NCI-H187 treated with DMSO at 0.1 percent for 48 hours (cell line): ENCODE measurements at regions not wholly inside any gene's neighbourhood (a gene's known extent, or its start where the extent isn't known, plus 50 kb on each side); places are given as distances from the start of the nearest gene placed in this dataset.

Experiments
- DNase-seq: peaks from one replicate; lab custom pipeline; 2025; lab: John Stamatoyannopoulos, UW

DNA sequence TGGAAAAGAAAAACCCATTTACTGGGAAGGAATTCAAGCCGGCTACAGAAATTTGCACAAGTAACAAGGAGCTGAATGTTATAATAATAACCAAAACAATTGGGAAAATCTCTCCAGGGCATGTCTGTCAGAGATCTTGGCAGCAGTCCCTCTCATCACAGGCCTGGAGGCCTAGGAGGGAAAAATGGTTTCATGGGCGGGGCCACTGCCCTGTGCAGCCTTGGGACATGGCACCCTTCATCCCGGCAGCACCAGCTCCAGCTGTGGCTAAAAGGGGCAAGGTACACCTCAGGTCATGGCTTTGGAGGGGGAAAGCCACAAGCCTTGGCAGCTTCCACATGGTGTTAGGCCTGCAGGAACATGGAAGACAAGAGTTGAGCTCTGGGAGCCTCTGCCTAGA is 513.1 kb upstream of the CNKSR2 start:
- DNase-seq: no peak

DNA sequence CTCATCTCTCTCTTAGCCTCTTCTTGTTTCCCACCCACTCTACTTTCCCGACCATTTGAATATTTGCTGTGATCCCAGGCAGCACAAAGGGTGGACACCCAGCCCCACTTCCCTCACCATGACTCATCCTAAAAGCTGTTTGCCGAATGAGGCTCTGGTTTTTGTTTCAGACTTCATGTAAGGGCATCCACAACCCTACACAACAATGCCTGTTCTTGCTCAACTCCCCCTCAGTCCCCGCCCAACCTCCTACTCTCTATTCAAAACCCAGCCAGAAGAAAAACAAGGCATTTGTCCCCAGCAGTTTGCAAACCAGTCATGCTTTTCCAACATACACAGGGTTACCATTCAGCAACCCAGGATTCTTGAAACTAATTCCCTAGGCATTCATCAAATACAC is 516.5 kb upstream of the CNKSR2 start:
- DNase-seq: no peak

DNA sequence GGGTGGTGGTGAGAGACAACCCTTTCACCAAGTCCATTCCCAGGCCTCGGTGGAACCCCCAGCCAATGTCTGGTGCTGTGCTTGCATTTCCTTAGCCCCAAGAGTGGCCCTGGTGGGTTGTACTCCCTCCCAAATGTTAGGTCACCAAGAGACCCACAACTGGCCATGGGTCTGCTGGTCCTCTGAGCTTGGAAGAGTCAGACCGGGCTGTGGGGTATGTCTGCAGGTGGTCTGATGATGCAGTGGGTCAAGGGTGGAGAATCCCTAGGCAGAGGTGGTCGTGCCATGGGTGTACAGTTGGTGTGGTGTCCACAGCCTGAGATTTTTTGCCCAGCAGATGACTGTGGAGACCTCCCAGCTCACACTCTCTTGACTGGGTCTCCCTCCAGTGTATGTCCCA is 535.7 kb upstream of the CNKSR2 start:
- no peak for DNase-seq

DNA sequence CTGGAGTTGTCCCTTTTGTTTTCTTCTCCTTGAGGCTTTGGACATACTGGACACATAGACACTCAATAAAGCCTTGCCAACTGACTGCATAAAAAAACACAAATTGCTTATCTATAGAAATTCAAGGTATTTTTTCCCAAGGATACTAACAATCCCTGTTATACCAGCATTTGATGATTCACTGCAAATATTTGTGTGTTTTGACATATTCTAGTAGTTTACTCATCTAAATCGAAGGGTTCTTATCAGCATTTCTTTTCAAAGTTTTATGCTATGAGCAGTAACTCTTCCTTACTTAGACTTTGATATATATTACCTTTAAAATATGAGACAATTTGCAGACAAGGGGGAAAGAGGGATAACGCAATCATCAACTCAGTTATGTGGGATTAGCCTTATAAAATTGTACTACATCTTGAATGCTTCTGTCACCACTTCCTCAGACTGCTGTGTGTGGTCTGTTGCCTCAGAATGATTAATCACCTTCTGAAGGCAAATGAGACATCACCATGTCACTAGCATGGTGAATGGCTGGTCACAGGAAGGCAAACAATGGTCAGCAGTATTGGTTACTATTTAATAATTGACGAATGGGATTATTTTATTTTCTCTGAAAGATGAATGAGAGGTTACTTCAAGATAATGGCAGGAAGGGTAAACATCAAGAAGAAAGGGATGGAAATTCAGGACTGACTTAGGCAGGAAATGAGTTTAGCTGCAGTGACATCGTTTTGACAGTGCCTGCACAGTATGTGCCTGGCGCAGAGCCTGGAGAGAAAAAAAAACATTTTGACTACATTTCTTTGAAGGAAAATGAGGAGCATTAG is 544.3 kb upstream of the CNKSR2 start:
- no peak for DNase-seq

DNA sequence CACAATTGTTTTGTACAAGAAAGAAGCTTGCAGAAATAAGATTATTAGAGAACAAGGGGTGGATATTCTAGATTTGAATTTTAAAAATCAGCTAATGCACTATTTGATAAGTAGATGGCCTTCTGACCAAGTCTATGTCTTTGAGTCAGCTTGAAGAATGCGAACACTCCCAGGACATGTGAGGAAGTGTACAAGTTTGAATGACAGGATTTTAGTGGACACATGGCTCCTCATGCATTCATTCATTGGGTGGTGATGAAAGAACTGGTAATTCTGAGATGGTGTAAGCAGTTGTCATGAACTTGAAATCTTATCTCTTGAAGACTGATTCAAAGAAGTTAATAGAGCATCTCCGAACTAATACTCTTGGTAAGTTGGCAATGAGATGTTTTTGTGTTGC is 548.2 kb upstream of the CNKSR2 start:
- no peak for DNase-seq

DNA sequence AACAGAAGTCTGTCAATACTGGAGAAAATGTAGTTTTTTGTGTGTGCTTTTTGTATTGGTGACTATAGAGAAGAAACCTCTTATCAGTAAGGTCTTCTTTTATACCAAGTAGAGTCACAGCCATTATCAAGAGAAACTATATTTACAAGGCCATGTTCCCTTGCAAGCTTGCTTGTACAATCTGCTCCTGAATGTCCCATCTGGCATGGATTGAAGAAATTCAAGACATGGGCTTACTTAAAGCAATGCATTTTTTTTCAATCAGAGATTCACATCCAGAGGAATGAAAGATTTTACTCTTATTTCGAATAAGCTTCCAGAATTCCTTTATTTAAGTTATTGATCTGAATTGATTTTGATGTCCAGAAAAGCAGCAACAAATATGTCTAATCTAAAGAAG is 537.3 kb upstream of the RPS6KA3 start:
- no peak for DNase-seq

DNA sequence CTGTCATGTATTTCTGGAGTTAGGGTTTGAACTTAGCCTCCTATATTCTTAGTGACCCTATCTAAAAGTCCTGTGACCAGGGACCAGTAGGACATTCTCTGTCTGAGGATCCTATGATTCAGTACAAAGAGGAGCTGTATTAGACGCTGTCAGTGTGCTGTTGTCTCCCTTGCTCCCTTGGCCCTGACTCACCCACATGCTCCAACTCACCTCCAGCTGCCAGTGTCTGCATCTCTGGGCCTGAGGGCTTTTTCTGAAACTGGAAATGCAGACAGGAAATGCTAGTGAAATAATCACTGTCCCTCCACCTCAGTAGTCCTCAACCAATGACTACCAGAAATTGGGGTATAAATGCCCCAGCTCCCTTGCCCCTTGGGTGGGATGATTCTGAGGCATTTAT is 535.3 kb upstream of the RPS6KA3 start:
- no peak for DNase-seq

DNA sequence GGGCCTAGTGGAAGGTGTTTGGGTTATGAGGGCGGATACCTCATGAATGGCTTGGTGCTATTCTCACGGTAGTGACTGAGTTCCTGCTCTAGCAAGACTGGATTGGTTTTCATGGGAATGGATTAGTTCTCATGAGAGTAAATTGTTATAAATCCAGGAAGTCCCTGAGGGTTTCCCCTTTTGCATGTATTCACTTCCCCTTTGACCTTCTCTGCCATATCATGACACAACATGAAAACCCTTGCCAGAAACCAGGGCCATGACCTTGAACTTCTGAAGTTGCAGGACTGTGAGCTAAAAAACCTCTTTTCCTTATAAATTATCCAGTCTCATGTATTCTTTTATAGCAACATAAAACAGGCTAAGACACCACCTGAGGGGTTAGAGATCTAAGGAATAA is 529.7 kb upstream of the RPS6KA3 start:
- no peak for DNase-seq

DNA sequence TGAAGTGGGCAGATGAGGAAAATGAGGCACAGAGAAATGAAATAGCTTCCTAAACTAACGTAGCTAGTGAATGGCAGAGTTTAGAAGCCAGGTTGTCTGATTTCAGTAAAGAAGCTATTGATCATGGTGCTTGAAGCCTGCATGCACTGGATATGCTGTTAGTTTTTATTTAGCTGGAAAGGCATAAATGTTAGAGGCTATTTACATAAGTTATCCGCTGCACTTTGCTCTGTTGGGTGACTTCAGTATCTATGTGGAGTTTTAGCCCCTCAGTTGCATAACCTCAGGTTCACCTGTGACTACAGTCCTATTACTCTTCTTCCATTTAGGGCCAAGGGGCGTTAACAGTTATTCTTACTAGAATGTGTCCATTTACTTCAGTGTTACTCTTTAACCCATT is 522.4 kb upstream of the RPS6KA3 start:
- no peak for DNase-seq

DNA sequence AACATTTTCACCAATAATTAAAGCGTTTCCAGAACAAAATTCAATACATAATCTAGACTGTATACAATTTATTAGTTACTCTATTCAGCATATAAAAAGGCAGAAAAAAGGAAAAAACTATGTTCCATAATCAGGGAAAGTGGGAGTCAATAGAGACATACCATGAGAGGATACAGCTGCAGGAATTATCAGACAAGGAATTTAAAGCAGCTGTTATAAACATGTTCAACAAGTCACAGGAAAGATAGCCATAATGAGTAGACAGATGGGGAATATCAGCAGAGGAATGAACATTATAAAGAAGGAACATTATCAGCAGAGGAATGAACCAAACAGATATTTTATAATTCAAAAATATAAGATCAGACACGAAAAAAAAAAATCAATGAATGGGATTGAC is 500.6 kb upstream of the RPS6KA3 start:
- DNase-seq: no peak

DNA sequence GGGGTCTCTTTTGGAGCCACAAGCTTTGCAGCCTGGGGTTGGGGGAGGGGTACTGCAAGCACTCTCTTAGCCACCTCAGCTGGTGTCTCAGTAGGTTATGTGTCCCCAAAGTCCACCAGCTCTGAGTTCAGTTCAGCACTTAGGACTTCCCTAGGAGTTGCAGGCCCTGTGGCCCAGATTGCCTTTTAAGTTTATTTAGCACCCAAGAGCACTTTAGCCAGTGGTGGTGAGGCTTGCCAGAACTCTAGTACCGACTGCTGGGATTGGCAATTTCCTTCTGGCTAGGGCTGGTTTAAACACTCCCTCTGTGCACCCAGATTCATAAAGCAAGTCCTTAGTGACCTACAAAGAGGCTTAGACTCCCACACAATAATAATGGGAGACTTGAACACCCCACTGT is 489.9 kb upstream of the RPS6KA3 start:
- DNase-seq: no peak

DNA sequence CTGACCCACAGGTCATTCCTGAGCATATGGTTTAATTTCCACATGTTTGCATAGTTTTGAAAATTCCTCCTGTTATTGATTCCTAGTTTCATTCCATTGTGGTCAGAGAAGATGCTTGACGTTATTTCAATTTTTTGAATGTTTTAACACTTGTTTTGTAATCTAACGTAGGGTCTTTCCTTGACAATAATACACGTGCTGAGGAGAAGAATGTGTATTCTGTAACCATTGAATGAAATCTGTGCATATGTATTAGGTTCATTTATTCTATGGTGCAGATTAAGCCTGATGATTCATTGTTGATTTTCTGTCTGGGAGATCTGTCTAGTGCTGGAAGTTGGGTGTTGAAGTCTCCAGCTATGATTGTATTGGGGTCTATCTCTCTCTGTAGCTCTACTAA is 486.4 kb upstream of the RPS6KA3 start:
- no peak for DNase-seq

DNA sequence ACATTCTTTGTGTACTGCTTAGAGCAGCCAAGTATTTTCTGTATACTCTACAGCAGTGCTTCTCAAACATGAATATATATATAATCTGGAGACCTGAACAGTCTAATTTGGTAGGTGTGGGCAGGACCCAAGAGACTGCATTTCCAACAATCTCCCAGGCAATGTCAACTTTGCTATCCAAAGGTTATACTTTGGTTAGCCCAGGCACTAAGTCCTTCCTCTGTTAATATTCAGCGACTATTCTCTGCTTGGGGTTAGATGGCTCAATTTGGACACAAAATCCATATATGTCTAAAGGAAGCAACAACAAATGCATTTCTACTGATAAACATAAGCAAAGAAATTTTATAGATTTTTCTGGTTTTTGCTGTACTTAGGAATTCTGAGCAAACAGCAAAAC is 480.0 kb upstream of the RPS6KA3 start:
- no peak for DNase-seq

DNA sequence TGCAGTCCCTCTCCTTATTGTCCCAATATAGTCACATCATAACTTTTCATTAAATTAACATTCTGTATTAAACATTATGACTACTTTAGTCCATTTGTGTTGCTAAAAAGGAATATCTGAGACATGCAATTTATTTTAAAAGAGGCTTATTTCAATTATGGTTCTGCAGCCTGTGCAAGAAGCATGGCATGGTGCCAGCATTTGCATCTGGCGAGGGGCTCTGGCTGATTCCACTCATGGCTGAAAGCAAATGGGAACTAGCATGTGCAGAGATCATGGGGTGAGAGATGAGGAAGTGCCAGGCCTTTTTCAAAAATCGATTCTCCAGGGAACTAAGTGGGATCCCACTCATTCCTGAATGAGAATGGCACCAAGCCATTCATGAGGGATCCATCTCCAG is 476.3 kb upstream of the RPS6KA3 start:
- no peak for DNase-seq

DNA sequence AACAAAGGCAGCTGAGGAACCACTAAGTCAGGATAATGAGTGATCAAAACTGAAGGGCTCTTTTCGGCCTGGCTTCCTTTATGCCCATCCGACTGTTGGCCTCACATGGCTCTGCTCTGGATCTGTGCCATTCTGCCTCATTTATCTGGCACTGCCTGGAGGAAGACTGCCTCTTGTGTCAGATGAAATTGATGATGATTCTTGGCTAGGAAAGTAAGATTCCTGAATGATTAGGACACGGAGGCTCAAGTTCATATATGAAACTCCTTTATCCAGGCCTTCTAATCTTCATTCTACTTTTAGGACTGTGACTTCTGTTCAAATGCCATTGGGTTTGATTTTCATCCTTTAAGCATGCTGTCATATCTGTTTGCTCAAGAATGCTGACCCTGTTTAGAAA is 475.4 kb upstream of the RPS6KA3 start:
- no peak for DNase-seq

DNA sequence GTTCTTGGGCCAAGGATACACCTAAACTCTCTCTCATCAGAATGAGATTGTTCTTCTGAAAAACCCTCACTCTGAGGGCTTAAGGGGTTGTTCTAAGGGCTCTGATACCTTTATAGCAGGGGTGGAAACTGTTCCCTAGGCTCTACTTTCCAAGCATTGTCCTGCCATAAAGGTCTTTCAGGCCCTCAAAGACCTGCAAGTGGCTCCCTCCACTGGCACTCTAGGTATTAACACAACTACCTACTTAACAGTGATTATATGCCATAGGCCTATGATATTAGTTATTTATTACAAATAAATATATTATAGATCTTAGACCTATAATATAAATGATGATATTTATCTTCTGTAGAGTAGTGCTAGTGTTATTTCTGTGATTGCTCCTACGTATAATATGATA is 473.7 kb upstream of the RPS6KA3 start:
- no peak for DNase-seq

DNA sequence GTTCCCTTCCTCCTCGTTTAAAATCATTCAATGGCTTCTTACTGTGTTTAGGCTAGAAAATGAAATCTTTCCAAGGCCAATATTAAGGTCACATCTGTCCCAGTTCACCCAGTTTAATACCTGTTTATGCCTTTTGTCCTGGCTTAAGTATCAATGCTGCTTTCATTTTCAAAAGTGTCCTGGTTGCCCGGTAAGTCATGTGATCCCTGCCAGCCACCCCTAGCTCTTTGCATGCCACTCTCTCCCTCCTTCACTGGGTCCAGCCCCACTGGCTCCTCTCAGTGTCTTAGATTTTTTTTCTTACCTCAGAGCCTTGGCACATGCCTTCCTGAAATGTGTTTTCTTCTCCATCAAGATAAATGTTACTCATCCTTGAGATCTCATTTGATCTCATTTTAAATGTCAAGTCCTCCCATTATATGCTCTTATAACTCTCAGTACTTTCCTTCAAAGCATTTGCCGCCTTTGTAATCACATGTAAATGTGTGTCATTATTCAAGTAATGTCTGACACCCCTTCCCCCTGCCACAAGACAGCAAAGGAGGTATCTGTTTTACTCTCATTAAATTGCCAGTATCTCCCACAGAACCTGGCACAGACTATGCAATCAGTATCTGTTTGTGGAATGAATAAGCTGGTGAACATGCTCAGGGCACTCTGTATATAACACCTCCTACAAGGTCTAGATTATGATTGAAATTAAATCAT is 472.5 kb upstream of the RPS6KA3 start:
- no peak for DNase-seq

DNA sequence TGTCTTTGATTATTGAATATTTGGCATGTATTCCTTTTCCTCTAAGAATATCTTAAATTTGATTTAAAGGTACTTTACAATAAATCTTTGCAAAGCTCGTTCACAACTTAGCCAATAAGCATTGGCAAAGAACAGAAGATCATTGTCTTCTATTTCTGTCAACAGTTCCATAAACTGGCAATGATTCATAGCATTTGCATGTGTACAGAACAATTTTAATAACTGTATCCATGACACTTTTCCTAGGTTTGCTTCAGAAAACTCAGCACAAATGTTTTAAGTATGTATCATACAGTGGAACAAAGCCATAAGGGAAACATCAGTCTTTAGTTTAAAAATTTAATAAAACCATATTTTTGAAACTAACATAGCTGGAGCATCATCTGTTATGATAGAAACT is 462.7 kb upstream of the RPS6KA3 start:
- DNase-seq: no peak

DNA sequence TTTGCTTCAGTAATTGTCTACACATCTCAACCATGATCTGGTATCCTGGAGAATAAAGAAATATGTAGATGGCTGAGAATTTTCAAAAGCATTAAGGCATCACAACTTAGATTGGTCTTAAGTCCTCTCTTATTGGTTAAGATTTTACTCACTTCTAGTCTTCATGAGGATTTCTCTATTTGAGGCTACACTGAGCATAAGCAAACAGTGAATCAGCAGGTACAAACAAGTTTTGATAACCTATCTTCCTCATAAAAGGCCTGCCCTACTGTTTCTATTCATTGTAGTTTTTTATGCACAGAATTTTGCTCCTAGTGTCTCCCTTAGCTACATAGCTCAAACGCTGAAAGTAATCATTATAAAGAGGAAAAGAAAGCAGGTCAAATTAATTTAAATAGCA is 460.7 kb upstream of the RPS6KA3 start:
- DNase-seq: no peak

DNA sequence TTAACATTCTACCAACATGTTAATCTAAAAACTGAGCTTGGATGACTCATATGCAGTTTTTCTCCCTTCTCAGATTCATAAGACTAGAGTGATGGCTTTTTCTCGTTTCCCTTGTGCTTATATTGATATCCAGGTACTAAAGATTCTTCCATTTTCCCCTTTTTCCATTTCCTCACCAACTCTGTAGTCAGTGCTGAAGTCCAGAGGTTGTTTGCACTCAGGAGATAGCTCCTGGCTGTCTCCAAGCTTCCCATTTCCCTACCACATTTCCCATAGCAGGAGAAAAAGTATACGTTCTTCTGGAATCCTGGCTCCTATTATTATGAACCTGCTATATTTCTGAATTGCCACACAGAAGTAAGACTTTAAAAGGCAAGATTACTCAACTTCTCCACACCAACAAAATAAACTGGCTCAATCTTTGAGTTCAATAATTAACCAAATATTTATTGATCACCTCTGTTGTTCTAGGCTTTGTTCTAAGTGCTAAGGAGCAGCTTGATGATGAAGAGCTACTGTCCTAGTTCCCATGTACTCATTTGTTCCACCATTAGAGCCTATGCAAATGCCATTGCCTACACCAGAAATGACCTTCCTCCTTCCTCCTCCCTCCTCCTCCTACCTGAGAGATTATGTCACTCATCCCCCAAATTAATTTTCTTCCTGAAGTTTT is 454.4 kb upstream of the RPS6KA3 start:
- DNase-seq: no peak

DNA sequence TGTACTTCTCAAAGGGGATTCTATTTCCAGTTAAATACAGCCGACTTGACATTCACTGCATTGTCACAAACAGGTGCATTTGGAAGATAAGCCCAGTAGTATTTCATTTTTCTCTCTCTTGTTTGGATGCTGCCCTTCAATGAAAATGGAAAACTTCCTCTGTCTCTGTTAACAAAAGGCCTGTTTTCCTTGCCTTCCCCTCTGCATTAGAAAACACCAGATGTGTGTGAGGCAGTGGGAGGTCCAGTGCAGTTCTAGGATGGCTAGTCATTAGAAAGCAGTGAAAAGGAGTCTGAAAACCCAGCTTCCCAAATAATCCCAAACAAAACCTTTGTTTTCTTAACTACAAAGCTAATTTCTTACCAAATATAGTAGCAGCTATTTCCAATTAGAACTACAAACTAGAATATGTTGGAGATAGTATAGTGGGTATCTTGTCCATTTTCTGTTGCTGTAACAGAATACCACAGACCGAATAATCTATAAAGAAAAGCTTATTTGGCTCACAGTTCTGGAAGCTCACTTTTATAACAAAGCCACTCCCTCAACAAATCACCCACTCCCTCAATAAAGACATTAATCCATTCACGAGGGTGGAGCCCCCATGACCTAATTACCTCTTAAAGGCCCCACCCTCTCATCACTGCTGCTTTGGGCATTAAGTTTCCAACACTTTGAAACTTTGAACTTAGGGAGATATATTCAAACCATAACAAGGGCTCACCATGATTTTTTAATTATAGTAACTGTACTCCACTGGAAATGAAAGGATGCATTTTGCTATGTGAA is 452.1 kb upstream of the RPS6KA3 start:
- no peak for DNase-seq

DNA sequence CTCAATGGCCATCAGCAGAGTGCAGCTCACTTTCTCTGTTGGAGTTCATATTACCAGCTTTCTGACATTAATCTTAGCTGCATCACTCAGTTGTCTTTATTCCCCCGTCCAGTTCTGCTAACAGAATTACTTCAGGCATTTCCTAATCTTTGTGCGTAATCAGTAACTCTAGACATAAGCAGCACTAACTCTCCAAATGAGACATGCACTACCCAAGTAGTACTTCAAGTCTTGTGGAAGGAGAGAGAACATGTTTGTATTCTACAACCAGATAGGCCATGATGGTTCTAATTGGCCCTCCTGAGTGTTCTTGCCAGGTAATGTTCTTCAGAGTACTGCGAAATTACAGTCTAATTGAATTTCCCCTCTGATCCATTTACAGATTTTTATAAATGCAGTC is 448.5 kb upstream of the RPS6KA3 start:
- DNase-seq: peak; percentile 5
